IgD-negative memory B cell (primary cell): ENCODE measurements at regions not wholly inside any gene's neighbourhood (a gene's known extent, or its start where the extent isn't known, plus 50 kb on each side); places are given as distances from the start of the nearest gene placed in this dataset.
"Not testable (repeated sequence)": the region's sequence is repeated elsewhere in the genome, so short reads cannot be mapped to it uniquely, and the experiment has no call there.

Experiments
- H3K27ac Mint-ChIP-seq, 3 donors: one replicate each; pipeline ENCODE4 v1.8.0; 2020 to 2022; ENCODE audit warnings: mild to moderate bottlenecking in 3 of 3, mixed read lengths in 3 of 3, moderate library complexity in 1 of 3
- H3K27me3 Mint-ChIP-seq: one replicate; pipeline ENCODE4 v1.8.0; 2021; ENCODE audit warnings: mixed read lengths
- H3K36me3 Mint-ChIP-seq: one replicate; pipeline ENCODE4 v1.8.0; 2020; ENCODE audit warnings: mild to moderate bottlenecking, mixed read lengths
- H3K4me1 Mint-ChIP-seq, 3 donors: one replicate each; pipeline ENCODE4 v1.8.0; 2020 to 2022; ENCODE audit warnings: mixed read lengths in 3 of 3, mild to moderate bottlenecking in 1 of 3
- H3K4me3 Mint-ChIP-seq, 4 donors: one replicate each; pipeline ENCODE4 v1.8.0; 2020 to 2022; ENCODE audit warnings: mild to moderate bottlenecking in 4 of 4, mixed read lengths in 4 of 4, moderate library complexity in 3 of 4
- H3K9me3 Mint-ChIP-seq, 3 donors: one replicate each; pipeline ENCODE4 v1.8.0; 2020 to 2021; ENCODE audit warnings: mixed read lengths in 3 of 3, mild to moderate bottlenecking in 1 of 3

- Mint-ChIP-seq H3K9me3 (peaks cover 0 to 22% (median 3%) of the 10 kb centered on the region in 3 donors), H3K27me3 (no peaks in the 10 kb centered on the region), H3K4me3 (no peak overlapping the region), H3K4me1 (no peaks in the 10 kb centered on the region), H3K27ac (no peak overlapping the region), H3K36me3 (no peaks in the 10 kb centered on the region)
These were observed 162.0 kb upstream of the FIGN start for GRCh38 chr2:163897799-163898198.

GRCh38 chr2:163893444-163893843 is 157.6 kb upstream of the FIGN start:
- H3K4me1 Mint-ChIP-seq, H3K27me3 Mint-ChIP-seq, H3K27ac Mint-ChIP-seq, H3K4me3 Mint-ChIP-seq, H3K36me3 Mint-ChIP-seq: not testable (repeated sequence)
- peaks cover 1 to 15% (median 5%) of the 10 kb centered on the region in 3 donors for H3K9me3 Mint-ChIP-seq

- Mint-ChIP-seq H3K27ac (no peak overlapping the region), H3K36me3 (no peaks in the 10 kb centered on the region), H3K4me3 (peak overlapping the region in 1 of 4 donors; percentile 49), H3K9me3 (peaks cover 1 to 10% (median 2%) of the 10 kb centered on the region in 3 donors), H3K4me1 (no peaks in the 10 kb centered on the region), H3K27me3 (no peaks in the 10 kb centered on the region)
These were observed 152.8 kb upstream of the FIGN start for GRCh38 chr2:163888591-163888990.

GRCh38 chr2:163887182-163887581 is 151.4 kb upstream of the FIGN start:
- Mint-ChIP-seq H3K4me3 (no peak overlapping the region), H3K36me3 (no peaks in the 10 kb centered on the region), H3K9me3 (peaks cover 0 to 3% (median 1%) of the 10 kb centered on the region in 3 donors), H3K4me1 (no peaks in the 10 kb centered on the region), H3K27ac (no peak overlapping the region), H3K27me3 (no peaks in the 10 kb centered on the region)

GRCh38 chr2:163884416-163884815 is 148.6 kb upstream of the FIGN start:
- Mint-ChIP-seq H3K4me3 (no peak overlapping the region), H3K4me1 (no peaks in the 10 kb centered on the region), H3K27ac (no peak overlapping the region), H3K27me3 (no peaks in the 10 kb centered on the region), H3K9me3 (peaks cover 3 to 5% (median 3%) of the 10 kb centered on the region in 3 donors), H3K36me3 (no peaks in the 10 kb centered on the region)

- no peaks in the 10 kb centered on the region for H3K27me3 Mint-ChIP-seq
- no peak overlapping the region for H3K4me3 Mint-ChIP-seq
- H3K9me3 Mint-ChIP-seq = peaks cover 0 to 6% (median 5%) of the 10 kb centered on the region in 3 donors
- no peaks in the 10 kb centered on the region for H3K4me1 Mint-ChIP-seq
- H3K27ac Mint-ChIP-seq = no peak overlapping the region
- H3K36me3 Mint-ChIP-seq = no peaks in the 10 kb centered on the region
These were observed 142.9 kb upstream of the FIGN start for GRCh38 chr2:163878718-163879117.

- H3K9me3 Mint-ChIP-seq = peaks cover 0 to 6% (median 5%) of the 10 kb centered on the region in 3 donors
- H3K27me3 Mint-ChIP-seq = no peaks in the 10 kb centered on the region
- H3K36me3 Mint-ChIP-seq = no peaks in the 10 kb centered on the region
- no peak overlapping the region for H3K4me3 Mint-ChIP-seq
- no peaks in the 10 kb centered on the region for H3K4me1 Mint-ChIP-seq
- no peak overlapping the region for H3K27ac Mint-ChIP-seq
These were observed 141.5 kb upstream of the FIGN start for GRCh38 chr2:163877316-163877715.

- Mint-ChIP-seq H3K4me3 (no peak overlapping the region), H3K27me3 (no peaks in the 10 kb centered on the region), H3K36me3 (no peaks in the 10 kb centered on the region), H3K9me3 (peaks cover 3 to 13% (median 3%) of the 10 kb centered on the region in 3 donors), H3K27ac (no peak overlapping the region), H3K4me1 (no peaks in the 10 kb centered on the region)
These were observed 127.3 kb upstream of the FIGN start for GRCh38 chr2:163863073-163863472.

- Mint-ChIP-seq H3K27ac (no peak overlapping the region), H3K4me1 (no peaks in the 10 kb centered on the region), H3K9me3 (peaks cover 0 to 4% (median 3%) of the 10 kb centered on the region in 3 donors), H3K4me3 (no peak overlapping the region), H3K36me3 (no peaks in the 10 kb centered on the region), H3K27me3 (no peaks in the 10 kb centered on the region)
These were observed 124.1 kb upstream of the FIGN start for GRCh38 chr2:163859951-163860350.

- no peaks in the 10 kb centered on the region for H3K4me1 Mint-ChIP-seq
- no peaks in the 10 kb centered on the region for H3K36me3 Mint-ChIP-seq
- H3K9me3 Mint-ChIP-seq = peaks cover 0 to 3% (median 0%) of the 10 kb centered on the region in 3 donors
- no peaks in the 10 kb centered on the region for H3K27me3 Mint-ChIP-seq
- no peak overlapping the region for H3K27ac Mint-ChIP-seq
- H3K4me3 Mint-ChIP-seq = no peak overlapping the region
These were observed 121.1 kb upstream of the FIGN start for GRCh38 chr2:163856941-163857340.

- H3K4me1 Mint-ChIP-seq = no peaks in the 10 kb centered on the region
- H3K36me3 Mint-ChIP-seq = no peaks in the 10 kb centered on the region
- no peaks in the 10 kb centered on the region for H3K9me3 Mint-ChIP-seq
- peak overlapping the region in 1 of 4 donors; percentile 9 for H3K4me3 Mint-ChIP-seq
- H3K27me3 Mint-ChIP-seq = no peaks in the 10 kb centered on the region
- H3K27ac Mint-ChIP-seq = no peak overlapping the region
These were observed 116.8 kb upstream of the FIGN start for GRCh38 chr2:163852616-163853015.

- no peak overlapping the region for H3K4me3 Mint-ChIP-seq
- no peaks in the 10 kb centered on the region for H3K36me3 Mint-ChIP-seq
- no peaks in the 10 kb centered on the region for H3K27me3 Mint-ChIP-seq
- H3K9me3 Mint-ChIP-seq = peaks cover 0 to 2% (median 0%) of the 10 kb centered on the region in 3 donors
- H3K27ac Mint-ChIP-seq = no peak overlapping the region
- no peaks in the 10 kb centered on the region for H3K4me1 Mint-ChIP-seq
These were observed 114.1 kb upstream of the FIGN start for GRCh38 chr2:163849756-163850435.

- Mint-ChIP-seq H3K27me3 (no peaks in the 10 kb centered on the region), H3K36me3 (no peaks in the 10 kb centered on the region), H3K4me1 (no peaks in the 10 kb centered on the region), H3K4me3 (no peak overlapping the region), H3K27ac (no peak overlapping the region), H3K9me3 (peaks cover 0 to 3% (median 0%) of the 10 kb centered on the region in 3 donors)
These were observed 103.1 kb upstream of the FIGN start for GRCh38 chr2:163838890-163839289.

GRCh38 chr2:163836167-163836566 is 100.4 kb upstream of the FIGN start:
- Mint-ChIP-seq H3K36me3 (no peaks in the 10 kb centered on the region), H3K4me1 (no peaks in the 10 kb centered on the region), H3K9me3 (peaks cover 0 to 3% (median 0%) of the 10 kb centered on the region in 3 donors), H3K4me3 (no peak overlapping the region), H3K27me3 (no peaks in the 10 kb centered on the region), H3K27ac (no peak overlapping the region)

- Mint-ChIP-seq H3K4me1 (no peaks in the 10 kb centered on the region), H3K27ac (no peak overlapping the region), H3K27me3 (no peaks in the 10 kb centered on the region), H3K36me3 (no peaks in the 10 kb centered on the region), H3K4me3 (no peak overlapping the region), H3K9me3 (peaks cover 0 to 3% (median 0%) of the 10 kb centered on the region in 3 donors)
These were observed 99.0 kb upstream of the FIGN start for GRCh38 chr2:163834841-163835240.

- no peak overlapping the region for H3K4me3 Mint-ChIP-seq
These were observed 98.4 kb upstream of the FIGN start for GRCh38 chr2:163834221-163834620.

More at GRCh38 chr2:163834221-163834620, 98.4 kb upstream of the FIGN start:
- H3K27ac Mint-ChIP-seq = no peak overlapping the region
- H3K9me3 Mint-ChIP-seq = peaks cover 0 to 3% (median 0%) of the 10 kb centered on the region in 3 donors
- no peaks in the 10 kb centered on the region for H3K27me3 Mint-ChIP-seq
- no peaks in the 10 kb centered on the region for H3K36me3 Mint-ChIP-seq
- H3K4me1 Mint-ChIP-seq = no peaks in the 10 kb centered on the region
